WTC11 (cell line): ENCODE measurements at regions not wholly inside any gene's neighbourhood (a gene's known extent, or its start where the extent isn't known, plus 50 kb on each side); places are given as distances from the start of the nearest gene placed in this dataset.

ENCODE experiments used
- ATAC-seq: fragments of 200-7000 bp; cut with Tn5 transposase; 2 replicates; pipeline ENCODE4 v1.10.0; 2021; ENCODE audit warnings: mild to moderate bottlenecking, moderate library complexity
- CTCF ChIA-PET: fragments of 300-600 bp; sonication (Branson Sonifier 250); formaldehyde crosslinking; loops from one replicate; lab custom pipeline; 2021; ENCODE audit warnings: antibody characterized with exemption; lab: Charles Lee
- POLR2A ChIA-PET: fragments of 350-600 bp; sonication (Branson Sonifier 250); formaldehyde crosslinking; loops from one replicate; lab custom pipeline; 2021; ENCODE audit warnings: antibody characterized with exemption; lab: Charles Lee
- DNase-seq: peaks from one replicate; pipeline ENCODE4 v3.0.0; 2021; ENCODE audit warnings: low spot score
- H3K27ac Mint-ChIP-seq: 2 replicates; pipeline ENCODE4 v1.8.0; 2021; ENCODE audit warnings: mixed read lengths
- H3K27me3 Mint-ChIP-seq: 2 replicates; pipeline ENCODE4 v1.8.0; 2021; ENCODE audit warnings: low read depth, mild to moderate bottlenecking, moderate library complexity, mixed read lengths
- H3K36me3 Mint-ChIP-seq: 2 replicates; pipeline ENCODE4 v1.8.0; 2021; ENCODE audit warnings: mixed read lengths
- H3K4me1 Mint-ChIP-seq: 2 replicates; pipeline ENCODE4 v1.8.0; 2022; ENCODE audit warnings: mixed read lengths
- H3K4me3 Mint-ChIP-seq: 2 replicates; pipeline ENCODE4 v1.8.0; 2021; ENCODE audit warnings: mild to moderate bottlenecking, moderate library complexity, mixed read lengths
- H3K9me3 Mint-ChIP-seq: 2 replicates; pipeline ENCODE4 v1.8.0; 2021; ENCODE audit warnings: mixed read lengths
- ARID4B ChIP-seq: sonication (generic); formaldehyde crosslinking; IDR thresholded peaks from 2 replicates; pipeline ENCODE4 v1.8.0; 2023; ENCODE audit warnings: missing genetic modification reagents, mild to moderate bottlenecking, borderline replicate concordance
- CREB1 ChIP-seq: sonication (generic); formaldehyde crosslinking; IDR thresholded peaks from 2 replicates; pipeline ENCODE4 v1.8.0; 2023; ENCODE audit warnings: mild to moderate bottlenecking, missing genetic modification reagents
- FOXK1 ChIP-seq: sonication (generic); formaldehyde crosslinking; IDR thresholded peaks from 2 replicates; pipeline ENCODE4 v1.8.0; 2022; ENCODE audit warnings: mild to moderate bottlenecking, moderate library complexity, missing genetic modification reagents
- MLX ChIP-seq: sonication (generic); formaldehyde crosslinking; IDR thresholded peaks from 2 replicates; pipeline ENCODE4 v1.8.1; 2023; ENCODE audit warnings: mild to moderate bottlenecking, missing genetic modification reagents, moderate library complexity
- NR2C2 ChIP-seq: sonication (generic); formaldehyde crosslinking; IDR thresholded peaks from 2 replicates; pipeline ENCODE4 v1.8.0; 2022; ENCODE audit warnings: mild to moderate bottlenecking, missing genetic modification reagents
- PRDM15 ChIP-seq: sonication (generic); formaldehyde crosslinking; IDR thresholded peaks from 2 replicates; pipeline ENCODE4 v1.8.0; 2022; ENCODE audit warnings: missing genetic modification reagents
- SOX15 ChIP-seq: fragments of 250-450 bp; sonication (Bioruptor Pico); IDR thresholded peaks from 2 replicates; pipeline ENCODE4 v1.9.0; 2021; ENCODE audit warnings: mild to moderate bottlenecking
- TP53 ChIP-seq: sonication (generic); formaldehyde crosslinking; IDR thresholded peaks from 2 replicates; pipeline ENCODE4 v1.8.1; 2023; ENCODE audit warnings: mild to moderate bottlenecking, missing genetic modification reagents
- USF2 ChIP-seq: sonication (generic); formaldehyde crosslinking; IDR thresholded peaks from 2 replicates; pipeline ENCODE4 v1.8.1; 2023; ENCODE audit warnings: mild to moderate bottlenecking, missing genetic modification reagents, moderate library complexity
- ZBTB21 ChIP-seq: sonication (generic); formaldehyde crosslinking; IDR thresholded peaks from 2 replicates; pipeline ENCODE4 v1.8.1; 2023; ENCODE audit warnings: mild to moderate bottlenecking, missing genetic modification reagents, borderline replicate concordance
- ZBTB43 ChIP-seq: sonication (generic); formaldehyde crosslinking; IDR thresholded peaks from 2 replicates; pipeline ENCODE4 v1.8.1; 2023; ENCODE audit warnings: mild to moderate bottlenecking, missing genetic modification reagents
- ZNF232 ChIP-seq: sonication (generic); formaldehyde crosslinking; IDR thresholded peaks from 2 replicates; pipeline ENCODE4 v1.8.0; 2022; ENCODE audit warnings: mild to moderate bottlenecking, missing genetic modification reagents

GRCh38 chr13:81636120-81636519 lies 1295.2 kb upstream of the SPRY2 start:
- no peak for ATAC-seq
- H3K9me3 Mint-ChIP-seq = peaks cover 22% of the 10 kb centered on the region
- no peak for DNase-seq
- CTCF ChIA-PET = no interaction called here
- H3K4me1 Mint-ChIP-seq = no peaks in the 10 kb centered on the region
- H3K27me3 Mint-ChIP-seq = no peaks in the 10 kb centered on the region
- H3K4me3 Mint-ChIP-seq = no peak overlapping the region
- POLR2A ChIA-PET = no interaction called here
- no peak overlapping the region for H3K27ac Mint-ChIP-seq
- no peak for TF ChIP-seq ZBTB43
- TF ChIP-seq FOXK1 (CRISPR knock-in tag) = no peak
- no peak for TF ChIP-seq TP53 (CRISPR knock-in tag)
- no peak for TF ChIP-seq ARID4B (CRISPR knock-in tag)
- H3K36me3 Mint-ChIP-seq = peaks cover 12% of the 10 kb centered on the region

GRCh38 chr13:81615031-81615430 lies 1274.1 kb upstream of the SPRY2 start:
- H3K4me1 Mint-ChIP-seq = peaks cover 4% of the 10 kb centered on the region; the same call in 1 of the 2 replicates

More at GRCh38 chr13:81615031-81615430, 1274.1 kb upstream of the SPRY2 start:
- H3K27ac Mint-ChIP-seq = no peak overlapping the region
- H3K36me3 Mint-ChIP-seq = peaks cover 5% of the 10 kb centered on the region; the same call in 1 of the 2 replicates
- peaks cover 14% of the 10 kb centered on the region for H3K9me3 Mint-ChIP-seq
- no peak for DNase-seq
- H3K27me3 Mint-ChIP-seq = no peaks in the 10 kb centered on the region
- ChIA-PET CTCF (no interaction called here), POLR2A (no interaction called here)
- TF ChIP-seq PRDM15 (CRISPR knock-in tag) (no peak), USF2 (no peak), CREB1 (no peak), SOX15 (CRISPR knock-in tag) (no peak), MLX (no peak), ZBTB21 (CRISPR knock-in tag) (no peak), NR2C2 (no peak), ZNF232 (CRISPR knock-in tag) (no peak)
- ATAC-seq = no peak
- H3K4me3 Mint-ChIP-seq = no peak overlapping the region
